ENCODE measurements at regions not wholly inside any gene's neighbourhood (a gene's known extent, or its start where the extent isn't known, plus 50 kb on each side); places are given as distances from the start of the nearest gene placed in this dataset.

GRCh38 chr6:97850458-97851212 lies 567.6 kb upstream of the MMS22L start:
- H3K79me2 ChIP-seq (ENCODE audit: insufficient read depth, low read length), result no peaks in the 10 kb centered on the region
- H3F3A ChIP-seq (ENCODE audit: low read depth), result no peaks in the 10 kb centered on the region
- H3K4me2 ChIP-seq (ENCODE audit: low read depth, low read length, poor library complexity, severe bottlenecking), result no peak overlapping the region
- no peaks in the 10 kb centered on the region for H3K9me3 ChIP-seq (ENCODE audit: insufficient read depth, low read depth, low read length)
- no peak overlapping the region for H3K4me3 ChIP-seq (ENCODE audit: low read length, poor library complexity, severe bottlenecking)
- no peaks in the 10 kb centered on the region for H3K27me3 ChIP-seq (ENCODE audit: insufficient read depth, low read length, poor library complexity, severe bottlenecking)
- no peak overlapping the region for H3K9ac ChIP-seq (ENCODE audit: low read depth, low read length, poor library complexity, severe bottlenecking)
- no peaks in the 10 kb centered on the region for H4K20me1 ChIP-seq (ENCODE audit: insufficient read depth, low read length, poor library complexity, severe bottlenecking)
- no peaks in the 10 kb centered on the region for H3K4me1 ChIP-seq (ENCODE audit: insufficient read depth, low read length, poor library complexity, severe bottlenecking)
- no peaks in the 10 kb centered on the region for H3K36me3 ChIP-seq (ENCODE audit: insufficient read depth, low read length)
- TF ChIP-seq CTCF (conservative IDR thresholded peaks at IDR 0.05; ENCODE audit: low read length), result no peak
- no peak for TF ChIP-seq EZH2phosphoT487 (IDR thresholded peaks at IDR 0.05; ENCODE audit: borderline replicate concordance)
- H3K9me2 ChIP-seq (replicated peaks; ENCODE audit: low read depth, low read length), result no peaks in the 10 kb centered on the region
- no peak overlapping the region for H2AFZ ChIP-seq (ENCODE audit: low read length)

- no peaks in the 10 kb centered on the region for H3K27me3 ChIP-seq (ENCODE audit: insufficient read depth, low read length, poor library complexity, severe bottlenecking)
- H3K4me3 ChIP-seq (ENCODE audit: low read length, poor library complexity, severe bottlenecking), result no peak overlapping the region
- H3K9me3 ChIP-seq (ENCODE audit: insufficient read depth, low read depth, low read length), result no peaks in the 10 kb centered on the region
- H2AFZ ChIP-seq (ENCODE audit: low read length), result no peak overlapping the region
- H3K9me2 ChIP-seq (replicated peaks; ENCODE audit: low read depth, low read length), result no peaks in the 10 kb centered on the region
- H4K20me1 ChIP-seq (ENCODE audit: insufficient read depth, low read length, poor library complexity, severe bottlenecking), result no peaks in the 10 kb centered on the region
- H3F3A ChIP-seq (ENCODE audit: low read depth), result no peaks in the 10 kb centered on the region
- no peaks in the 10 kb centered on the region for H3K4me1 ChIP-seq (ENCODE audit: insufficient read depth, low read length, poor library complexity, severe bottlenecking)
- no peaks in the 10 kb centered on the region for H3K36me3 ChIP-seq (ENCODE audit: insufficient read depth, low read length)
- no peak overlapping the region for H3K4me2 ChIP-seq (ENCODE audit: low read depth, low read length, poor library complexity, severe bottlenecking)
- H3K9ac ChIP-seq (ENCODE audit: low read depth, low read length, poor library complexity, severe bottlenecking), result no peak overlapping the region
- no peaks in the 10 kb centered on the region for H3K79me2 ChIP-seq (ENCODE audit: insufficient read depth, low read length)
- TF ChIP-seq EZH2phosphoT487 (IDR thresholded peaks at IDR 0.05; ENCODE audit: borderline replicate concordance) (no peak), CTCF (conservative IDR thresholded peaks at IDR 0.05; ENCODE audit: low read length) (no peak)
These were observed 580.7 kb upstream of the MMS22L start for GRCh38 chr6:97863697-97864096.

GRCh38 chr6:97864366-97864765 lies 581.4 kb upstream of the MMS22L start:
- no peaks in the 10 kb centered on the region for H3K4me1 ChIP-seq (ENCODE audit: insufficient read depth, low read length, poor library complexity, severe bottlenecking)
- H3F3A ChIP-seq (ENCODE audit: low read depth), result no peaks in the 10 kb centered on the region
- no peaks in the 10 kb centered on the region for H3K9me3 ChIP-seq (ENCODE audit: insufficient read depth, low read depth, low read length)
- no peaks in the 10 kb centered on the region for H3K9me2 ChIP-seq (replicated peaks; ENCODE audit: low read depth, low read length)
- H3K4me2 ChIP-seq (ENCODE audit: low read depth, low read length, poor library complexity, severe bottlenecking), result no peak overlapping the region
- no peak overlapping the region for H3K4me3 ChIP-seq (ENCODE audit: low read length, poor library complexity, severe bottlenecking)
- no peaks in the 10 kb centered on the region for H3K36me3 ChIP-seq (ENCODE audit: insufficient read depth, low read length)
- no peak overlapping the region for H3K9ac ChIP-seq (ENCODE audit: low read depth, low read length, poor library complexity, severe bottlenecking)
- H3K27me3 ChIP-seq (ENCODE audit: insufficient read depth, low read length, poor library complexity, severe bottlenecking), result no peaks in the 10 kb centered on the region
- no peak overlapping the region for H2AFZ ChIP-seq (ENCODE audit: low read length)
- no peaks in the 10 kb centered on the region for H4K20me1 ChIP-seq (ENCODE audit: insufficient read depth, low read length, poor library complexity, severe bottlenecking)
- no peaks in the 10 kb centered on the region for H3K79me2 ChIP-seq (ENCODE audit: insufficient read depth, low read length)
- no peak for TF ChIP-seq EZH2phosphoT487 (IDR thresholded peaks at IDR 0.05; ENCODE audit: borderline replicate concordance)
- no peak for TF ChIP-seq CTCF (conservative IDR thresholded peaks at IDR 0.05; ENCODE audit: low read length)
